ENCODE measurements at regions not wholly inside any gene's neighbourhood (a gene's known extent, or its start where the extent isn't known, plus 50 kb on each side); places are given as distances from the start of the nearest gene placed in this dataset.

DNA sequence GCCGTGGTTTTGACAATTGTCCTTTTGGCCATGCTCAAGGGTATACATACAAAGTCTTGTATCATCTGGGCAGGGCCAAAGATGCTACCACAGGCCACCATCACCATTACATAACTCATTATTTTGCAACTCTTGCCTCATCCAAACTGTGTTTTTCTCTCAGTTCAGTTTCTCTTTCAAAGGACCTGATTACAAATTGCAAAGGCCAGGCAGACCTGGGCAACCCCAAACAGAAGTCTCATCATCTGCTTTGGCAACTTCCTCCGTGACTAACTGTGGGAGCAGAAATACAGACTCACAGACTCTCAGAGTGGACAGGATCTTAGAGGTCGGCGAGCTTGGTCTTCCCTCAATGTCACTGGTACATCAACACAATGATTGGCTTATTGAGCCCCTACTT is 117.8 kb upstream of the NEDD9 start:
- no peak for DNase-seq

GRCh38 chr6:11349880-11350279 is 117.4 kb upstream of the NEDD9 start:
- DNase-seq = no peak

GRCh38 chr6:11346516-11346915 is 114.0 kb upstream of the NEDD9 start:
- no peak for DNase-seq

DNA sequence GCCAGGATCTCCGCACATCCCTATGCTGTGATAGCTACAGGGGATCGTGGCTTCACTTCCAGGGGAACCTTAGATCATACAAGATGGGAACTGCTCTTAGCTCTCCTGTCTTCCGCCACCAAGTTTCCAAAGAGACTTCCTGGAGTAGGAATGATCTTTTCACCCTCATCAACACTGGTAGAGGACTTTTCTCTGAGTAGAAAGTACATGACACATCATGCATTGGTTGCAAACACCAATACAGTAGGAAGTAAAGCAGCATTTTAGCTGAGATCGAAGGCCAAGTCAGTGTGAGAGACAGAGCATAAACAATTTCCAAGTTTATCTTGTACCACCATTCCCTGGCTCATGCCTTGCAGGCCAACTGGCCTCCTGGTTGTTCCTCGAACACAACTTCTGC is 113.1 kb upstream of the NEDD9 start:
- DNase-seq = no peak

DNA sequence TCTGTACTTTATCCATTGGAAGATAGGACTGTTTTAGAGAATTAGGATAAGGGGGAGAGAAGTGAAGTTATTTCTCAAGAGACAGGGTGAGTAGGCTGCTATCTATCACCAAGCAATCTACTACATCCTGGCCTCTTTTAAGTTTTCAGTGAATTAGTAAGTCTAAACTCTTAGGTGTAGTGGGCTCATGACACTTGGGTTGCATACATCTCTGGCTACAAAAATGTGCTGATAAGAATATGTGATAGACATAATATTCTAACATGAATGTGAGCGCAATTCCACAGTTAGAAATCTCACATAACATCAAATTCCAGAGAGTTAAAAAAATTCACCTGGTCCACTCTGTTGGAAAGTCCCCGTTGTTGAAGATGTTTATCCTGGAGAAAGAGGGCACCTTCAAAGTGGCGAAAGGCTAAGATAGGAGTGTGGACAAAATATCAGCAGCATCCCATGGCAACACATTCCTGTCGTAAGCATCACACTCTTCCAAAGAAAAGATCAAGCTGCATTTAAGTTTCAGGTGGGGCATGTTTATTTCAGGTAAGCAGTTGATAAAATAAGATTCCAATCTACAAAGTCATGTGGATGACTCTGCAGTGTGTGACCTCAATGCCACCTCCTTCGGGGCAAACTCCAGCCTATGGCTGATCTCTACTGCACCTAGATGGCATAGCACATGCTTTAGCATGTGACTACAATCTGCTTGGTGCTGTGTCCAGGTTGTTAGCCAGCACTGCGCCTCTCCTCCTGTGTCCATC is 111.7 kb upstream of the NEDD9 start:
- no peak for DNase-seq

DNA sequence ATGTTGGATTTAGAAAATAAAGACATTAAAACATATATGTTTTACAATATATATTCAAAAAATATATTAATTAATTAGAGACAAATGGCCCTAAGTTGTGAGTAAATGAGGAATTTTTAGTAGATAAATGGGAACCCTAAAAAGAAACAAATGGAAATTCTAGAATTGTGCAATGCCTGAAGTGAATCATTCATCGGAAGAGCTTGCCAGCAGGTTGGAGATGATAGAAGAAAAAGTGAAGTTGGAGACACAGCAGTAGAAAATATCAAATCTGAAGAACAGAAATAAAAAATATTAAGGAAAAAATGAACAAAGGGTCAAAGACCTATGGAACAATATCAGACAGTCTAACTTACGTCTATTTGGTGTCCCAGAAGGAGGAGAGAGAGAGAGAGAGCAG is 109.4 kb upstream of the NEDD9 start:
- no peak for DNase-seq

DNA sequence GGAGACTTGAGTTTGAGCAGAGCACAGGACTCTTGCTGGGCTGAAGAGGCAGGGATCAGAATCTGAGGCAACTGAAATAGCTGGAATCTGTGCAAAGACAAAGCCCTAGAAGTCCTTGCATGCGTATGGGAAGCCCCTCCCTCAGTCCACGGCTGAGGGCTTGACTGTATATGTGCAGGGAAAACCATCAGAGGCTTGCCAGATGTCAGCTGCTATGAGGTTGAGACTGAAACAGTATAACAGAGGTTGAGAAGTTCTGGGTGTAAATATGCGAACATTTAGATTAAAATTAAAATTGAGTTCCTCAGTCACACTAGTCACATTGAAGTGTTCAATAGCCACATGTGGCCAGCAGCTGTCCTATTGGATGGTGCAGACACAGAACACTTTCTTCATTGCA is 108.8 kb upstream of the NEDD9 start:
- no peak for DNase-seq

GRCh38 chr6:11339380-11339779 is 106.9 kb upstream of the NEDD9 start:
- no peak for DNase-seq

DNA sequence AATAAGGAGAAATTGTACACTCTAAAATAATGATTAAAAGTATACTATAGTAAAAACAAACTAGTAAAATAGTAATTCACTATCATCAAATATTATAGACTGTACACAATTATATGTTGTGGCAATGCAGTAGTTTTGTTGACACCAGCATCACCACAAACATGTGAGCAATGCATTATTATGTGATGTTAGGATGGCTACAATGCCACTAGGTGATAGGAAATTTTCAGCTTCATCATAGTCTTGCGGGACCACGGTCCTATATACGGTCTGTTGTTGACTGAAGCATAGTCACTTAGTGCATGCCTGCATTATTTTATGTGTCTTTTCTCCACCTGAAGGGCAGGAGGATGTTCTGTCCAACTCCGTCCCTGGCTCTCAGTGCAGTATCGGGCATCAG is 104.8 kb upstream of the NEDD9 start:
- DNase-seq = no peak

GRCh38 chr6:11335826-11336225 is 103.4 kb upstream of the NEDD9 start:
- DNase-seq = no peak

GRCh38 chr6:11333132-11333849 is 100.8 kb upstream of the NEDD9 start:
- DNase-seq = no peak

GRCh38 chr6:11332463-11332862 is 100.0 kb upstream of the NEDD9 start:
- DNase-seq = no peak

DNA sequence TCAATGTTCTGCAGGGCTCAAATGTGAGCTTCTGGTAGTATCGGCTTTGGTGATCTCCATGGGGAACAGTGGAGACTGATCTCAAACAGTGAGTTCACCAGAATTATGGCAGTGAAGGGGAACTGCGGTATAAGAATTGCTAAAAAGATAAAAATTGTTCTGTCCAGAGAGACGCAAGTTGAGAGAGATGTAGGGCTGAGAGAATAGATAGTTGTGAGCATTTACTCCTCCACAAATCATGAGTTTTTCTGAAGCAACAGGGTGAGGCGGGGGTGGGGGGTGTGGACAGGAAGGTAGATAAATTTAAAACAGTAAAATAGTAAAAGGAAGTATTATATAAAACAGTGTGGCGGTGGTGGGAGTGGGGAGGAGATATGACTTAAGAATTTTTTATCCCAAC is 98.6 kb upstream of the NEDD9 start:
- no peak for DNase-seq

DNA sequence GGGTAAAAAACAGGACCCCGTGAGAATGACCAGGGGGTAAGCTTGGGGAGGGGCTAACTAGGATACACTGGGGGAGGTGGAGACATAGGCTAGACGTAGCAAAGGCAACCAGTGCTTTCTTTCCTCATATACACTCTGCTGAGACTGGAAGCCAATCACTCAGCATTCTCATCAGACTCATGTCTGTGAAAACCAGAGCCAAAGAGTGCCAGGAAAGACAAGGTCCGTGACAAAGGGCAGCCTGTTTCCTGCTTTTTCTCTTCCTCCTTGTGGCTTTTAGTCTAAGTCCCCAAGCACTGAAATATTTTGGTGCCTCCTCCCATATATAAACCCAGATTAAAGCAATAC is 97.9 kb upstream of the NEDD9 start:
- no peak for DNase-seq

GRCh38 chr6:11329726-11330412 is 97.4 kb upstream of the NEDD9 start:
- DNase-seq = no peak

DNA sequence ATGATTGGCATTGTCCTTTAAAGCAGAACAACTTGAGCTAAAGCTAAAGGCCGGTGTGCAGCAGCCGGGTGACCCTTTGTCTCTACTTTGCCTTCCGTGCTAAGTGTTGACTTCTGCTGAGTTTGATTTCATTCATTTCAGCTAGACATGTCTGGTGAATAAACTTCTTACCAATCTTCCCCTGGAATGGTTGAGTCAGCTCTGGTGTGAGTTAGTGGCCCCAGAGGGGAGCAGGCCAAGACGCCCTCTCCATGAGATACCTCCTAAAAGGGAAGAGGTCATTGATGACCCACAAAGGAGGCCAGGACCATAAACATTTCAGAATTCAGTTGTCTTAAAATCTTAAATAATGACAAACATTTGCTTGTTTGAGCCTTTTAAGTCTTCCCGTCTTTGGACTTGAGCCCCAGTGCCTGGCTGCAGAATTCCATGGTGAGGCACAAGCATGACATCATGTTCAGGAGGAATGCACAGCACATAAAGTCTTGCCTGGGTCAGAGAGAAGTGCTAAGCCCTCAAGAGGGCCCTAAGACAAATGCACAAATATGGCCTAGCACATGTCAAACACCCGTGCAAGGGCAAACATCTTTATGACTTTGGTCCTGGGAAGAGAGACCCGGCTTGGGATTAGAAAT is 96.3 kb upstream of the NEDD9 start:
- no peak for DNase-seq

DNA sequence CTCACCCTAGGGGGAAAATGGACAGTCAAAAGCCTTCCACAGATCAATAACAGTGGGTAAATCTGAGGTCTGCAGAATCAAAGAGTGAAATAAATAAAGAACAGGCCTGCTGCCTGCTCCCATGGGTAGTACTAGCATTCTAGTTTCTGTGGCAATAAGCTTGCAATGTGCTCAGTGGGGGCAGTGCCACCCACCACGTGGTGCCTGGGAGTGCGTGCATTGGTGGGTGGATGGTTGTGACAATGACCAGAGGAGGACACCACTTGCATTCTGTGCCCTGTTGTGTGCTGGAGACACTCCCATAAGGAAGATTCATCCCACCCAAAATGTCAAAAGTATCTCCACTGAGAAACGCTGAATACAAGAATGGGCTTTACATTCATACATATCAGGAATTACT is 95.5 kb upstream of the NEDD9 start:
- no peak for DNase-seq

DNA sequence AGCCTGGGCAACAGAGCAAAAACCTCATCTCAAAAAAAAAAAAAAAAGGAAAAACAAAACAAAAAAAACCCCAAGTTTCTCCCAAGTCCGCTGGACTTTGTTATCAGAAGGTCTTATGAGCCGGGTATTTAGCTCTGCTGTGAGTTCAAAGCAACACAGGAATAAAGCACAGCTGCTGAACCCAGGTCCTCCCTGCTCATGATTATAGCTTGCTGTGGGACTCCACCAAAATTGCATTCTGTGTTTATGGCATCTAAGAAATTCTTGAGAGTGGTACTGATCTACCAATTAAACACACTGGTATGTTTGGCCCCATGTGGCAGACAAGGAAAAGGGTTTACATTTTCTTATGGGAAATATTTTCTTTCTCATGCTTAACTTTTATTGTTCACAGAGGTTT is 93.6 kb upstream of the NEDD9 start:
- no peak for DNase-seq

DNA sequence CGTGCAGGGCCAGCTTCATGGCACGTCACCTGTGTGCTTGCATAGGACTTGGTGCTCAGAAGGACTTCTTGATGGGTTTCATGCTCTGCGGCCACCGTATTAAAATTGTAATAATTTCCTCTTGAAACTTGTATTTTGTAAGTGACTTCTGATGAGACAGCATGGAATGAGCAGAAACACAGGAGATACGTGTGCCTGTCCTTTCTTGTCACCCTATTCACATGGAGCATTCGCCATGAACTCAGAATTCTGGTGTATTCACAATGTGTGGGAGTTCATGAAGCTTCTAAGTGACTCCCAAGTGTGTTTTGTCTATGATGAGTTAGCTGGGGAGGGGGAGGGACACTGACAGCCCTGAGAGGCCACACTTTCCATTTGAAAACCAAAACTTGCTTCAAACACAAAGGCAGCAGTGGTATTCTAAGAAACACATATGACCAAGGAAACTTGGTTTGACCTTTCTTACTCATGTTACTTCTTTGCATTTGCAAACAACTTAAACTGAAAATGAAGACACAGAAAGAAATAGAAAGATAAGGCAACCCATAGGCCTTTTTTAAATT is 92.1 kb upstream of the NEDD9 start:
- no peak for DNase-seq

DNA sequence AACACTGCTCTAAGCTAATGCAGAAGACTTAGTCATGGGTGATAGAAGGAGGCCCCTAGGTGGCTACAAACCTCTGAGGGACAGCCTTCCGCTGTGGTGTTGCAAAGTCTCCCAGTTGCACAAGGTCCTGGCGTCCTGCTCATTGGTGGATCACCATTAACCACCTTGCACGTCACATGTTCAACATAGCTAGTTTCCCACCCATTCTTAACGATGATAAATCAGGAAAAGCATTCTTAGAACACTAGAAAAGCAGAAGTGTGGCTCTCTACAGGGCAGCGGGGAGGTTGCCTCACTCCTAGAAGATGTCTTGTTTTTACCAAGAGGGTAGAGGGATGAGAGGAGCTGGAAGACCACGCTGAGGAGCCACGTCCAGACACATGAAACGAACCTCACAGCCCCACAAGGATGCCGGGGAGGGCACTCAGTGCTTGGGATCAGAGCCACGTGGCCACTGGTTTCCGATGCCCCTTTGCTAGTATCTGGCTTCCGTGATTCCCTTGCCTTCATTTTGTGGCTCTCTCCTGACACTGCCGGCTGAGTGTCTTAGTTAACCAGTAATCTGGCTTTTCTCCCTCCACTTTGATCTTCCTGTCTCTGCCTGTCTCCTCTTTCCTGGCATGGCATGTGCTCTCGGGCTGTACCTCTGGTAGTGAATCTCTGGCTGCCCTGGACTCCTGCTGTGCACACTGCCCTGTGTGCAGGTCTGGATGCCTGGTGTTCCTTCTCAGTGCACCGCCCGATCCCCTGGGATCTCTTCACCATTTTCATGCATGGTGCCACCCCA is 91.4 kb upstream of the NEDD9 start:
- DNase-seq = no peak

DNA sequence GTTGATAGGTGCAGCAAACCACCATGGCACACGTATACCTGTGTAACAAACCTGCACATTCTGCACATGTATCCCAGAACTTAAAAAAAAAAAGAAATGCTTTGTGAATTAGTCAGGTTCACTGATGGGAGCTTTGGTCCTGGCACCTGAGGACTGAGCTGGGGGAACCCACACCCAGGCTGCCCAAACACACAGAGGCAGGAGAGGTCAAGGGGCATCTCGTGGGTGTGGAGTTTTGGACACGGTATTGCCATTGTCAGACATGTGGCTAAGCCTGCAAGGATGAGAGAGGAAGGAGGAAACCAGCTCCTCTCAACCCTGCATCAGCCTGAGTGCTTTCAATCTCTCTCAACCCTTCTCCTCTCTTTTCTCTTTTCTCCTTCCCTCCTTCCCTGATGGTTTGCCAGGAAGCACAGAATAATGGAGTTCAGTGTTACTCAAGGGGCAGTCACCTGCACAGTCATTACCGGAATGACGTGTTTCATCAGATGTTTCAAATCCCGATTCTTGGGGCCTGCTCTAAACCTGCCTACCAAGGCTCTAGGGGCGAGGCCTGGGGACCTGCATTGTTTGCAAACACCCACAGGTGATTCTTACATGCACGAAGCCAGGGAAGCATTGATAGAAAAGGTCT is 89.9 kb upstream of the NEDD9 start:
- no peak for DNase-seq
